ENCODE measurements at regions not wholly inside any gene's neighbourhood (a gene's known extent, or its start where the extent isn't known, plus 50 kb on each side); places are given as distances from the start of the nearest gene placed in this dataset.

- Histone ChIP-seq H3K4me2 (no peak overlapping the region), H3K9me3 (no peaks in the 10 kb centered on the region; the same call in 1 of the 2 replicates), H4K20me1 (no peaks in the 10 kb centered on the region), H3K36me3 (no peaks in the 10 kb centered on the region), H3K27me3 (no peaks in the 10 kb centered on the region), H3K4me3 (no peak overlapping the region), H3K4me1 (no peaks in the 10 kb centered on the region), H3K27ac (no peak overlapping the region), H3K9ac (no peak overlapping the region)
- TF ChIP-seq Cebpa-rat (IDR thresholded peaks at IDR 0.05) = no peak
Observed at GRCh38 chr6:40166963-40167362, 232.7 kb upstream of the MOCS1 start.

- no peaks in the 10 kb centered on the region for H3K27me3 ChIP-seq
- no peak overlapping the region for H3K27ac ChIP-seq
- H3K9me3 ChIP-seq = no peaks in the 10 kb centered on the region; the same call in 1 of the 2 replicates
- H3K36me3 ChIP-seq = no peaks in the 10 kb centered on the region
- H3K4me3 ChIP-seq = no peak overlapping the region
- TF ChIP-seq Cebpa-rat (IDR thresholded peaks at IDR 0.05) = no peak
- H4K20me1 ChIP-seq = no peaks in the 10 kb centered on the region
- no peak overlapping the region for H3K4me2 ChIP-seq
- no peak overlapping the region for H3K9ac ChIP-seq
- no peaks in the 10 kb centered on the region for H3K4me1 ChIP-seq
Observed at GRCh38 chr6:40165036-40165709, 230.9 kb upstream of the MOCS1 start.

DNA sequence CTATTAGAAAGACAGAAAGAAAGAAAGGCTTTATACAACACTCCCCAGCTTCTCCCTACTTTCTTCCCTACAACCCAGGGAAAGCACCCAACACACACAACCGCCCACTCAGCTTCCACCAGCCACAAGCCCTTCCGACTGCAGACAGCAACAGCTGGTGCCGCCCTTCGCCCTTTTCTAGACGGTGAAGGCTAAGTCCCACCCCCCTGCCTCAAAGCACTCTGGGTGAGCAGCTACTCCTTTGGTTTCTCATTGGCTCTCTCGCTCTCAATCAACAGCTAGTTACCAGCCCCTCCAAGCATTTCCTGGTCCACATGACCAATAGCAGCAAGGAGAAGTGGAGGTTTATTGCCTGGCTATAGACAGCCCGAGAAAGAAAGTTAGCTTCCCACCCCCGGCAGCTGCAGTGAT lies 230.1 kb upstream of the MOCS1 start:
- no peak for TF ChIP-seq Cebpa-rat (IDR thresholded peaks at IDR 0.05)
- H3K4me3 ChIP-seq = no peak overlapping the region
- no peak overlapping the region for H3K4me2 ChIP-seq
- H3K27me3 ChIP-seq = no peaks in the 10 kb centered on the region
- H3K36me3 ChIP-seq = no peaks in the 10 kb centered on the region
- H3K9ac ChIP-seq = no peak overlapping the region
- no peaks in the 10 kb centered on the region; the same call in 1 of the 2 replicates for H3K9me3 ChIP-seq
- no peaks in the 10 kb centered on the region for H4K20me1 ChIP-seq
- H3K27ac ChIP-seq = no peak overlapping the region
- no peaks in the 10 kb centered on the region for H3K4me1 ChIP-seq

DNA sequence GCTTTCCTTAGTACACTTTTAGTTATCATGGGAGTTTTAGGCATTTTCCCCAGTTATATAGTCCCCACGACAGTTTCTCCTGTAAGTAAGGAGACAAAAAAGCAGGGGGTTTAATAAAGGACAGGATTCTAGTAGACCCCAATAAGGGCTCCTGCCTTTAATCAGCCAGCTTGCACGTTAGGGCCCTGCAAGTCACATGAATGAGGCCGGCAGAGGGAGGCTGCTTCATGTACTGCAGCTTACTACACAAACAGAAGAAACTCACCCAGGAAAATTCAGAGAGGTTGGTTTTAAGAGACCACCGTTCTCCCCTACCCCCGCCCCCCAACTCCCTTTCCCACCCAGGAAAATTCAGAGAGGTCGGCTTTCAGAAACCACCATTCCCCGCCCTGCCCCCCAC lies 229.7 kb upstream of the MOCS1 start:
- H3K9ac ChIP-seq = no peak overlapping the region
- no peak overlapping the region for H3K27ac ChIP-seq
- no peak for TF ChIP-seq Cebpa-rat (IDR thresholded peaks at IDR 0.05)
- no peaks in the 10 kb centered on the region; the same call in 1 of the 2 replicates for H3K9me3 ChIP-seq
- H3K27me3 ChIP-seq = no peaks in the 10 kb centered on the region
- H3K4me1 ChIP-seq = no peaks in the 10 kb centered on the region
- no peaks in the 10 kb centered on the region for H3K36me3 ChIP-seq
- no peaks in the 10 kb centered on the region for H4K20me1 ChIP-seq
- H3K4me2 ChIP-seq = no peak overlapping the region
- H3K4me3 ChIP-seq = no peak overlapping the region

DNA sequence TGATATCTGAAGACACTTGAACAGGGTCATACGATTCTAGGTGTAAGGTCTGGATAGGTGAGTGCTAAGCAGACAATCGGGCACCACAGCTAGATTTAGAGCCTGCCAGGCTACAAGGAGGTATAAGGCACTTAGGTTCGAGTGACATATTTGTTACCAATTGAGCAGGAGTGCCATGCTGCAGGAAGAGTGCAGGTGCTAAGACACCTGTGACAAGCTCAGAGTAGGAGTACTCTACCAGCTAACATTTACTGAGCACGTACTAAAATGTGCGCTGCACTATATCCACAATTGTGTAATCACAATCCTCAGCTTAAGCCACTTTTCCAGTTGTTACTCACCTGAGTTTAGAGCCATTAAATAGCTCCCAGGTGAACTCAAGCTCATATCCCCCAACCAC lies 227.8 kb upstream of the MOCS1 start:
- H4K20me1 ChIP-seq = no peaks in the 10 kb centered on the region
- H3K4me2 ChIP-seq = no peak overlapping the region
- TF ChIP-seq Cebpa-rat (IDR thresholded peaks at IDR 0.05) = no peak
- no peaks in the 10 kb centered on the region for H3K36me3 ChIP-seq
- H3K9ac ChIP-seq = no peak overlapping the region
- no peak overlapping the region for H3K4me3 ChIP-seq
- no peaks in the 10 kb centered on the region; the same call in 1 of the 2 replicates for H3K9me3 ChIP-seq
- H3K4me1 ChIP-seq = no peaks in the 10 kb centered on the region
- no peak overlapping the region for H3K27ac ChIP-seq
- no peaks in the 10 kb centered on the region for H3K27me3 ChIP-seq

DNA sequence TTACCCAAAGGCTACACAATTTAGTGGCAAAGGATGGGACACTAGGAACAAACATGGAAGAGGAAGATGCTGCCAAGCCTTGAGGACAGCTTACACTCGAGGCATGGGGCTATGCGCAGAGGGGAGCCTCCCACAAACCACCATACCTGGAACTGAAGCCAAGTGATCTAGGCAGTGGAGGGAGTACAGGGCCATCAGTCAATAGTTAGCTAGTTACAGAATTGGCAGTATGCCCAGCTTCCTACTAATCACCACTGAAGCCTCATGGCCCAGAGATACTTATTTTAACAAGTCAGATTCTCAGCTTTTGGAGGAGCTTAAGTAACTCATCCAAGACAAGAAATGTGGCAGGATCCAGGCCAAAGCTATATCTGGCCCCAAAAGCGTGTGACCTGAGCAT lies 226.6 kb upstream of the MOCS1 start:
- no peaks in the 10 kb centered on the region for H4K20me1 ChIP-seq
- no peak overlapping the region for H3K4me2 ChIP-seq
- no peaks in the 10 kb centered on the region for H3K4me1 ChIP-seq
- no peaks in the 10 kb centered on the region for H3K36me3 ChIP-seq
- H3K27me3 ChIP-seq = no peaks in the 10 kb centered on the region
- H3K27ac ChIP-seq = no peak overlapping the region
- no peak for TF ChIP-seq Cebpa-rat (IDR thresholded peaks at IDR 0.05)
- no peaks in the 10 kb centered on the region; the same call in 1 of the 2 replicates for H3K9me3 ChIP-seq
- no peak overlapping the region for H3K4me3 ChIP-seq
- no peak overlapping the region for H3K9ac ChIP-seq

GRCh38 chr6:40159865-40160264 lies 225.6 kb upstream of the MOCS1 start:
- Histone ChIP-seq H3K9ac (no peak overlapping the region), H4K20me1 (no peaks in the 10 kb centered on the region), H3K9me3 (no peaks in the 10 kb centered on the region; the same call in 1 of the 2 replicates), H3K4me3 (no peak overlapping the region), H3K27me3 (no peaks in the 10 kb centered on the region), H3K36me3 (no peaks in the 10 kb centered on the region), H3K27ac (no peak overlapping the region), H3K4me2 (no peak overlapping the region), H3K4me1 (no peaks in the 10 kb centered on the region)
- no peak for TF ChIP-seq Cebpa-rat (IDR thresholded peaks at IDR 0.05)

DNA sequence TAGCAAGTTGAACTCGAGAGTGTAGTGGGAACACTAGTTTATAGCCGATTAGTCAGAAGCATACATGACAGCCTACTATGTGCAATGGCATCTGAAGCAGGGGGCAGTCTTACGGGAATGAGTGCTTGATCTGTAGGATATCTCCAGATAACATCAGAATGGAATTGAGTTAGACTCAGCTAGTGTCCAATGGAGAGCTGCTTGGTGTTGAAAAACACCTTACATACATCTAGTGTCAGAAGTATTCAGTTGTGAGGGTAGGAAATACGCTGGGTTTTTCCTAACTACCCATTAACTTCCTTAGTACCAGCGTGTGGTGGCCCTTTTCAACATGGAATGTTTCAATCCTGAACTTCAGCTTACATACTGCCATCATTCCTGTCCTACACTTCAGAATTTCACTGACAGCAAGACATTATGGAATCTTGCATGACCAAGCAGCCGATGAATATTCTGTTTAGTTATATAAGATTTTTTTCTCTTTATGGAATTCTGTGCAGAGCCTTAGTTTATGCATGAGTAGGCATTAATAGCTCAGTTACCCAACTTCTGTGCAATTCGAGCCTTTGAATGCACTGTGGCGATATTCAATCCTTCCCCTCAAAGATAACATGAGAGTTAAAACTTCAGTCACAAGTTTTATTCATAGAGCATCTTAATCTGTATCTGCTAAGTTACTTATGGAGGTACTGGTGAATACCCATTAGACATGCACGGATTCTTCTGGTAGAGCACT lies 218.6 kb upstream of the MOCS1 start:
- no peaks in the 10 kb centered on the region for H3K9me3 ChIP-seq
- no peaks in the 10 kb centered on the region for H4K20me1 ChIP-seq
- H3K9ac ChIP-seq = no peak overlapping the region
- H3K36me3 ChIP-seq = no peaks in the 10 kb centered on the region
- no peak for TF ChIP-seq Cebpa-rat (IDR thresholded peaks at IDR 0.05)
- no peak overlapping the region for H3K4me3 ChIP-seq
- no peaks in the 10 kb centered on the region for H3K27me3 ChIP-seq
- no peak overlapping the region for H3K4me2 ChIP-seq
- H3K4me1 ChIP-seq = peaks cover 9% of the 10 kb centered on the region; the same call in 1 of the 2 replicates
- H3K27ac ChIP-seq = no peak overlapping the region

DNA sequence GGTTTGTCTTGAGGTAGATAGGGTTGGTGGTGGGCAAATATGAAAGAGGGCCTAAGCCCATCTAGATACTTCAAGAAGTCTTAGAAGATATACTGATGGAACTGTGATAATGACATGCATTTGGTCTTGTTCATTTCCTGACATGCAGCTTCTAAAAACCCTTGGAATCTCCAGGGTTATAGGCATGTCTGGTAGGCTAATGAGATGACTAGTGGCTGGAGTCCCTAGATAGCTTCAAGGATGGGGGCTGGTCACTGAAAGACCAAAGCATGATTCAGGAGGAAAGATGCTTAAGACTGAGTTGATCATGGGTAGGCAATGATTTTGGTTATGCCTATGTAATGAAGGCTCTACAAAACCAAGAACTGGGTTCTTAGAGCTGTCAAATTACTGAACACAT lies 217.9 kb upstream of the MOCS1 start:
- H3K36me3 ChIP-seq = no peaks in the 10 kb centered on the region
- peaks cover 9% of the 10 kb centered on the region; the same call in 1 of the 2 replicates for H3K4me1 ChIP-seq
- H3K4me2 ChIP-seq = no peak overlapping the region
- H3K9ac ChIP-seq = no peak overlapping the region
- H3K9me3 ChIP-seq = no peaks in the 10 kb centered on the region
- H3K4me3 ChIP-seq = no peak overlapping the region
- no peaks in the 10 kb centered on the region for H4K20me1 ChIP-seq
- no peaks in the 10 kb centered on the region for H3K27me3 ChIP-seq
- no peak overlapping the region for H3K27ac ChIP-seq
- TF ChIP-seq Cebpa-rat (IDR thresholded peaks at IDR 0.05) = no peak

DNA sequence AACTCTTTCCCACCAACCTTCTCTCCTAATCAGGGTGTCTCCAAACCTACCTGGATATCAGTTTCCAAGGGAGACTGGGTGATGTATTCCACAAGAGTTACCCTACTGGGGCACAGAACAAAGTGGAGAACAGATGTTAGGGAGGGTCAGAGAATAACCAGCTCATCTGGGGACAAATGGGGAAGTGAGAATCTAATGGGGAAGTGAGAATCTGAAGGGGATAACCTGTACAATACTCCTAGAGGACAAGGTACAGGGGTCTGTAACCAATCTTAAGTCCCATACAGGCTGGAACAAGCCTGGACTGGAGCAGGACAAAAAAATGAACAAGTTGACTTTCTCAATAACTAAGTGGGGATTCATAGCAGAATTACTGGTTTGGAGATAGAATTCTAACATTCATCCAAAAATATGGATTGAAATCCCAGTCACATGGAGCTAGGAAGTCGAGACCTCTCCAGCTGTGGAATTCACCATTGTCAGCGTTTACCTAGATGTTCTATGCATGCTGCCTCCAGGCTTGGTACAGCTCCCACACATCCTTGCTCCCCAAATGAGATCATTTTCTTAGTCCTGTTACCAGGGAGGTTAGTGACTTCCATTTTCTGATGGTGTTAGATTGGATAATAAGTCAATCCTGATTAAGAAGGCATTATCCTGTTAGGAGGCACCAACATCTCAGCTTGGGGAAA lies 214.8 kb upstream of the MOCS1 start:
- H3K36me3 ChIP-seq = no peaks in the 10 kb centered on the region
- H3K27ac ChIP-seq = no peak overlapping the region
- no peaks in the 10 kb centered on the region for H3K27me3 ChIP-seq
- H4K20me1 ChIP-seq = no peaks in the 10 kb centered on the region
- peaks cover 9% of the 10 kb centered on the region; the same call in 1 of the 2 replicates for H3K4me1 ChIP-seq
- H3K9me3 ChIP-seq = no peaks in the 10 kb centered on the region
- no peak overlapping the region for H3K4me3 ChIP-seq
- TF ChIP-seq Cebpa-rat (IDR thresholded peaks at IDR 0.05) = no peak
- no peak overlapping the region for H3K4me2 ChIP-seq
- no peak overlapping the region for H3K9ac ChIP-seq

Measured in BLaER1 (cell line).